SK-N-MC (cell line): ENCODE measurements at regions not wholly inside any gene's neighbourhood (a gene's known extent, or its start where the extent isn't known, plus 50 kb on each side); places are given as distances from the start of the nearest gene placed in this dataset.

Experiments
- DNase-seq: peaks from one replicate; pipeline ENCODE4 v3.0.0-alpha.2; 2011; ENCODE audit warnings: low read depth, low spot score
- H3K27ac ChIP-seq: fragments of 200-600 bp; sonication (generic); 2 replicates; pipeline ENCODE4 v1.5.1; 2016; ENCODE audit warnings: mixed run types
- H3K36me3 ChIP-seq: fragments of 200-600 bp; sonication (generic); 2 replicates; pipeline ENCODE4 v1.6.1; 2017; ENCODE audit warnings: antibody characterized with exemption, low read length, mixed read lengths; ENCODE audit not compliant: insufficient read depth
- H3K4me3 ChIP-seq: fragments of 200-600 bp; sonication (generic); 2 replicates; pipeline ENCODE4 v1.5.1; 2016
- H3K9ac ChIP-seq: fragments of 200-600 bp; sonication (generic); 2 replicates; pipeline ENCODE4 v1.8.0; 2017; ENCODE audit warnings: mixed run types, mixed read lengths; ENCODE audit not compliant: insufficient read length
- H3K9me3 ChIP-seq: fragments of 200-600 bp; sonication (generic); 2 replicates; pipeline ENCODE4 v1.6.1; 2017; ENCODE audit warnings: low read depth, mild to moderate bottlenecking, antibody characterized with exemption, low read length, moderate library complexity, mixed read lengths
- EZH2 ChIP-seq: fragments of 200-600 bp; sonication (generic); IDR thresholded peaks from one replicate; pipeline ENCODE4 v1.6.1; 2017; ENCODE audit warnings: antibody characterized with exemption
- FOXP2 ChIP-seq: optimal IDR thresholded peaks from 2 replicates; pipeline ENCODE3; 2011; ENCODE audit warnings: mild to moderate bottlenecking, moderate library complexity; ENCODE audit not compliant: insufficient read depth; ENCODE audit errors: extremely low read length, control extremely low read depth
- POLR2AphosphoS5 ChIP-seq: IDR thresholded peaks from 2 replicates; pipeline ENCODE4 v1.6.1; 2012; ENCODE audit warnings: mild to moderate bottlenecking, low read depth, low read length, borderline replicate concordance

- Histone ChIP-seq H3K36me3 (no peaks in the 10 kb centered on the region), H3K9ac (no peak overlapping the region), H3K9me3 (no peaks in the 10 kb centered on the region), H3K4me3 (no peak overlapping the region), H3K27ac (no peak overlapping the region)
- DNase-seq: no peak
- no peak for TF ChIP-seq FOXP2
- TF ChIP-seq EZH2: no peak
- no peak for TF ChIP-seq POLR2AphosphoS5
Measured at GRCh38 chr11:70853068-70853769, 399.2 kb downstream of the SHANK2 start.

- no peak overlapping the region for H3K4me3 ChIP-seq
- H3K27ac ChIP-seq: no peak overlapping the region
- no peak overlapping the region for H3K9ac ChIP-seq
- DNase-seq: no peak
- H3K36me3 ChIP-seq: no peaks in the 10 kb centered on the region
- H3K9me3 ChIP-seq: no peaks in the 10 kb centered on the region
- TF ChIP-seq FOXP2 (no peak), EZH2 (no peak), POLR2AphosphoS5 (no peak)
Measured at GRCh38 chr11:70853770-70854108, 398.6 kb downstream of the SHANK2 start.

GRCh38 chr11:70854201-70854600, 398.2 kb downstream of the SHANK2 start:
- H3K4me3 ChIP-seq: no peak overlapping the region
- H3K9ac ChIP-seq: no peak overlapping the region
- no peak for TF ChIP-seq EZH2
- no peak for TF ChIP-seq POLR2AphosphoS5
- no peak for TF ChIP-seq FOXP2
- DNase-seq: no peak
- H3K9me3 ChIP-seq: no peaks in the 10 kb centered on the region
- H3K36me3 ChIP-seq: no peaks in the 10 kb centered on the region
- no peak overlapping the region for H3K27ac ChIP-seq

GRCh38 chr11:70854901-70855556, 397.3 kb downstream of the SHANK2 start:
- Histone ChIP-seq H3K9me3 (no peaks in the 10 kb centered on the region), H3K36me3 (no peaks in the 10 kb centered on the region), H3K9ac (no peak overlapping the region), H3K27ac (no peak overlapping the region), H3K4me3 (no peak overlapping the region)
- no peak for DNase-seq
- TF ChIP-seq POLR2AphosphoS5: no peak
- no peak for TF ChIP-seq EZH2
- TF ChIP-seq FOXP2: no peak

- H3K9me3 ChIP-seq: no peaks in the 10 kb centered on the region
- TF ChIP-seq FOXP2 (no peak), POLR2AphosphoS5 (no peak), EZH2 (no peak)
- H3K27ac ChIP-seq: no peak overlapping the region
- no peaks in the 10 kb centered on the region for H3K36me3 ChIP-seq
- no peak overlapping the region for H3K4me3 ChIP-seq
- DNase-seq: no peak
- H3K9ac ChIP-seq: no peak overlapping the region
Measured at GRCh38 chr11:70857894-70858293, 394.5 kb downstream of the SHANK2 start.

- H3K36me3 ChIP-seq: no peaks in the 10 kb centered on the region
- TF ChIP-seq EZH2: no peak
- TF ChIP-seq FOXP2: no peak
- TF ChIP-seq POLR2AphosphoS5: no peak
- H3K9ac ChIP-seq: no peak overlapping the region
- H3K9me3 ChIP-seq: no peaks in the 10 kb centered on the region
- no peak overlapping the region for H3K4me3 ChIP-seq
- H3K27ac ChIP-seq: no peak overlapping the region
- DNase-seq: no peak
Measured at GRCh38 chr11:70859180-70859579, 393.2 kb downstream of the SHANK2 start.

GRCh38 chr11:70860888-70861287, 391.5 kb downstream of the SHANK2 start:
- Histone ChIP-seq H3K4me3 (no peak overlapping the region), H3K9me3 (no peaks in the 10 kb centered on the region), H3K36me3 (no peaks in the 10 kb centered on the region), H3K9ac (no peak overlapping the region), H3K27ac (no peak overlapping the region)
- DNase-seq: no peak
- TF ChIP-seq POLR2AphosphoS5 (no peak), FOXP2 (no peak), EZH2 (no peak)

GRCh38 chr11:70861559-70861958, 390.8 kb downstream of the SHANK2 start:
- TF ChIP-seq POLR2AphosphoS5 (no peak), FOXP2 (no peak), EZH2 (no peak)
- DNase-seq: no peak

GRCh38 chr11:70862093-70862492, 390.3 kb downstream of the SHANK2 start:
- no peaks in the 10 kb centered on the region for H3K9me3 ChIP-seq
- TF ChIP-seq EZH2: no peak
- no peak for TF ChIP-seq FOXP2
- no peak for TF ChIP-seq POLR2AphosphoS5
- no peak overlapping the region for H3K9ac ChIP-seq
- no peak for DNase-seq
- H3K36me3 ChIP-seq: no peaks in the 10 kb centered on the region
- no peak overlapping the region for H3K4me3 ChIP-seq
- H3K27ac ChIP-seq: no peak overlapping the region

More at GRCh38 chr11:70861559-70861958, 390.8 kb downstream of the SHANK2 start:
- Histone ChIP-seq H3K36me3 (no peaks in the 10 kb centered on the region), H3K9ac (no peak overlapping the region), H3K4me3 (no peak overlapping the region), H3K27ac (no peak overlapping the region), H3K9me3 (no peaks in the 10 kb centered on the region)
